ENCODE measurements at regions not wholly inside any gene's neighbourhood (a gene's known extent, or its start where the extent isn't known, plus 50 kb on each side); places are given as distances from the start of the nearest gene placed in this dataset.
A peak's percentile ranks its signal among the peaks of the same experiment; 100 is the strongest.

DNA sequence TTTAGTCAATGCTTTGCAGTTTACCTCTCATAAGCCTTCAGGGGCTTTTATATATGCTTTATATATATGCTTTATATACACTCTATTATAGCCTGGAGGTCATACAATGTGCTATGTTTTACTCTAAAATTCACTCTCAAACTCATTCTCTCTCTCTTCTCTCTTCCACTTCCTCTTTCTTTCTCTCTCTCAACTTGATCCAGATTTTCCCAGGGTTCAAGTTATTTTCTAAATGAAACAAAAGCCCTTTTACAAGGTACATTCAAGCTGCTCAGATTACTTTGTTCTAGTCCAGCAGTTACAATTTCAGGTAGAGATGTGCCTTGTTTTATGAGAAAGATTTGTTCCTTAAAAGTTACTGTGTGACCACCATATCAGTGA, 79.6 kb upstream of the ACP3 start:
- DNase-seq, result no peak

DNA sequence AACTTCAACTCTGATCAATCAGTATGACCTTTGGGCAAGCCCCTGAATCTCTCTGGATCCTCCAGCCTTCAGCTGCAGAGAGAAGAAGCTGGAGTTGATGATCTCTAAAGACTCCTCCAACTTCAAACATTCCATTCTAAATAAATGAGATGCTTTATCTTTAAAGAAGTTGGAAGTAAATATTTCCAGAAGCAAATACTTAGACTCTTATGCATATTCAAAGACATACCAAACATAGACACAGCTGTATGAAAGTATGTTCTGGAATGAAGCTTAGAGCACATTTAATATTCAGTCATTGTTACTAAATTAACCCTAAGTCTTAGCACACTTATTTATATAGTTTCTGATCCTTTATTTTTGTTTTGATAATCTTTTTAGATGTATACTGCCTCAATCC, 77.6 kb upstream of the ACP3 start:
- DNase-seq, result no peak

DNA sequence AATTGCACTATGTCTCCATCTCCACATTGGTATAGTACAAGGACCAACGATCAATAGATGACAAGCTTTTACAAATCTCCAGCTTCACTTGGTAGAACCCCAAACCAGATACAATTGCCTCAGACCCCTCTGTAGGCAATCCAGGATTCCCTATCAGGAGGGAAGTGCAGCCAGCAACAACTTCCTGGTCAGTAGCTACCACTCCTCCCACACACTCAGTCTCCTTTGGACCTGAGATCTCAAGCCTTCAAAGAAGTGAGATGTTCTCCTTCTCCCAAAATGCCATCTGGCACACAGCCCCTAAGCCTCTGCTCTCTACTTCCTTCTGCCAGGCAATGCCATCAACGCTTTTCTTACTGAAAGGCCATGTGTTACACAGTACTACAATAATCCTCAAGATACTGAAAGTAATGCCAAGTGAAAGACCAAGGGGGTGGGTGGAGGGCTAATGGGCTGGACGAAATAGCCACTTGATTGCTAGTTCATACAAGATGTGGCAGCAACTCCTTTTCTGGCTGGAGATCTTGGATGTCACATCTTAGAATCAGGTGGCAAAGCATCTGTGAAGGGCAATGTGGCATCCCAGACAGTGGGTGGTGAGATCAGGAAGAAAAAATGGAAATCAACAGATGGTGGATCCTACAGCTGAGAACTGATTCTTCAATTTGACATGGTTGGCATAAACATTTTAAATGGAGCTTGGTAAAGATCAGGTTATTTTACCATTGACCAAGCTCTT, 75.3 kb upstream of the ACP3 start:
- no peak for DNase-seq

DNA sequence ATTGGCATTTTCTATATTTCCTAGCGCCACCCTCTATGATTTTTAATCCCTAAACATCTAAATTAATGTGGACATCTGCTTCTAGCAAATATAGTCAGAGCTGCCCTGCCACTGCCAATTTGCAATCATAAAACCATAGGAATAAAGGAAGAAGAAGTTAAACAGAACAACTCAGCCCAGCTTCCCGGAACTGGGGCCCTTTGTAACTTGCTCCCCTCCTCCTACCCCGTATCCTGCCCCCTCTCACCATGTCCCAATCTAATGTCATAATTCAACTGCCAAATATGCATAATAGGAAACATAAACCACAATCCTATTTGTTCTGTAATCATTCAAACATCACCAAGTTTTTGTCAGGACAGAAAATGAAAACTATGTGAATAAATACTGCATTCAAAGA, 74.4 kb upstream of the ACP3 start:
- no peak for DNase-seq

DNA sequence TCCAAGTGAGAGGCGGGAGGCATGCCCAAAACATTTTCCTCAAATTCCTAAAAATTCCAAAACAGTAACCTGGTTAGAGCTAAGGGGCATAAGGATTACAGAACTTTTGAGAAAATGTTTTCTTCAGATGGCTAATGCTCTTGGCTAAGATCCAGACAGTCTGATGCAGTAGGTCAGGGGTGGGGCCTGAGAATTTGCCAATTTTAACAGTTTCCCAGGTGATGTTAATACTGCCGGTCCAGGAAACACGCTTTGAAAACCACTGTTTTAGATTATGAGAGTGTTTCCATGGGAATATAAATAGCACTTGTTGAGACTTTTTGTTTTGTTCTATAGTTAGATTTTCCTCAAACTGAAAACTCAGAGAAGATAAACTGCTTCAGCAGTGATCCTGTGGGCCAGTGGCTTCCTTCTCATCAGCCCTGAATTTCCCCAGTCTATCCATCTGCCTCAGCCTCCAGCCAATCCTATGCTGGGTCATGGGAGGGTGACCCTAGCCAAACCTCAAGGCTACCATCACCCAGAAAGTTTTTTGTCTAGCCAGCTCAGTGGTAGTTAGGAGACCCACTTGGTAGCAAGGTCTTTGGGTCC, 71.6 kb upstream of the ACP3 start:
- peak; percentile 67 for DNase-seq

DNA sequence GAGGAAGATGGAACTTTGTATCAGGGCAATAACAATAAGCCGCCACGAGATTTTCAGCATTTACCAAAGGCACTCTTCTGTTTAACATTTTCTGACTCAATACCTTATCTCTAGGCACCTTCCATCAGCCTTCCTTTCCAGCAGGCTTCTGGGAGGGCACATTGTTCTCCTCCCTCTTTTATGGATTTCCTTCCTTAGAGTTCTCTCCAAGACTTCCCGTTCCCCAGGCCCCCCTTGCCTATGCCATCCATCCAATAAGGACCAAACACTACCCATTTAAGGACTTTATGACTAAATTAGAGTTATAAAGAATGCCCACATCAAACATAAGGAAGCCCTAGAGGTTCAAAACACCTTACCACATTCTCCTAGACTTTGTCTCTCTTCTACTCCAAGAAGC, 71.0 kb upstream of the ACP3 start:
- DNase-seq, result no peak

DNA sequence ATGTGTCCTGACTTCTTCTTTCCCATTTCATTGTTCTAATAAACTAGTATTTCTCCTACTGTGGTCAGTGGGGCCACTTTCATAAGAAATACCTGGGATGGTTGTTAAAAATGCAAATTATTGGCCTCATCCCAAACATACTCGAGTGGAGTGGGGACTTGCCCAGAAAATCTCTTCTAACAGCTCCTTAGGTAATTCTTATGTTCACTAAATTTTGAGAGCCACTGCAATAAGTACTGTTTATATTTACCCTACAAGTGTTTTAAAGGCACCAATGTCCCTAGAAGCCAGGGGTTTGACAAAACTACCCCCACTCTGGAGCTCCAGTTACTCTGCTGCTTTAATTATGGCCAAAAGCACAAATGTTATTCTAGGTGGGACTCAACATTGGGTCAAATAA, 70.0 kb upstream of the ACP3 start:
- DNase-seq, result no peak

DNA sequence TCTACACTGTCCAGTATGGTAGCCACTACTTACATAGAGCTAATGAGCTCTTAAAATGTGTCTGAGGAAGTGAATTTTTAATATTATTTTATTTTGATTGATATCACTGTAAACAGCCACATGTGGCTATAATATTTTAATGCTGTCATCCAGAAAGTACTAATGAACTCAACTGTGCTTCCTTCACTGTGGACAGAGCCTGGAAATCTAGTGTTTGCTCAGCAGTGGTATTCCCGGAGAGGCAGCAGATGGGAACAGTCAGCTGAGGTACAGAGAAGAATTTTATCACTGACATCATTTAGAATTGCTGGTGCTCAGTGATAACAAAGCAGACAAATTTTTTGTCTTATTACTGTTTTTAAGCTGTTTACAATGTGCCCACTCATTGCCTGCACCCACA, 68.7 kb upstream of the ACP3 start:
- DNase-seq, result no peak

DNA sequence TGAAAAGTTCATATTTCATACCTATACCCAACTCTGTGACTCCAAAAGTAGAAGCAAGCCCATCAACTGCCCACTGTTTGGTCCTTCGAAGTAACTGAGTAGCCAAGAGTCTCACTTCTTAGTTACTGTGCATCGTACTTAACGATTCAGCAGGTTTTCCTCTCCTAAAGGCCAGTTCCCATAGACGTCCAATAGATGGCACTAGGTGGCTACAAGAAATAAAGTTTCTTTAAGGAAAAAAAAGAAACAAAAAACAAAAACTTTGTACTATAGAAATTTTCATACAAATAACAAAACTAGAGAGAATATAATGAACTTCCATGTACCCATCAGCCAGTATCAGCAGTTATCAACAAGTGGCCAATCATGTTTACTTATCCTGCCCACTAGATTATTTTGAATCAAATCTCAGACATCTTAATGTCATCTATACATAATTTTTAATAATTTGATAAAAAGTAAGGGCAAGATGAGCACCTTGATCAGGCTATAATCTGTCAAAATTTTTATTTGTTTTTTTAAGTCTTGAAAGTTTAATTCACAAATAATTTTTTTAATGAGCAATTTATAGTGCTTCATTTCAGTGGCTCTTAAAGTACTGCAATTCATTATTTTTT, 63.8 kb upstream of the ACP3 start:
- DNase-seq, result peak; percentile 70

DNA sequence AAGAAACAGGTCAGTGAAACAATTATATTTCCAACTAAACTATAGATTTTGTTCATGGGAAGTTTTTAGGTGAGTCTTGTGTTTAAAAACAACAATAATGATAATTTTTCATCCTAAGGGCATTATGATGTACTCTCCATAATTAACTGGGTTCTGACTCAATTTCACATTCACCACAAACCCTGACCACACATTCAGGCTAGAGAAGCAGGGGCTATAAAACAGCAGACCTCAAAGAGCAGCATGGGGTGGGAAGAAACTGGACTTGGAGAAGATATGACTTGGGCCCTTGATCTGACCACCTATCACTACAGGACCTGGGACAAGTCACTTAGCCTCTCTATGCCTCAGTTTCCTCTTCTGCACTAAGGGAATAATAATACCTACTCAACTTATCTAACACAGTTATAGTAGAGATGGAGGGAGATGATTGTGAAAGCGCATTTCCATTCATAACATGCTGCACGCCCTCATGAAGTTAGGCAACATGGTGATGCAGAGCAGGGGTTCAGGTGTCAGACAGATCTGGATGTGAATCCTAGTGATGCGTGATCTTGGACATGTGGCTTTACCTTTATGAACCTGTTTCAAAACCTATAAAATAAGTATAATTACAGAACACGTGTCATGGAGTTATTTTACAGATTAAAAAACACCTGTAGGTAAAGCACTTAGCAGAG, 63.0 kb upstream of the ACP3 start:
- DNase-seq, result no peak

DNA sequence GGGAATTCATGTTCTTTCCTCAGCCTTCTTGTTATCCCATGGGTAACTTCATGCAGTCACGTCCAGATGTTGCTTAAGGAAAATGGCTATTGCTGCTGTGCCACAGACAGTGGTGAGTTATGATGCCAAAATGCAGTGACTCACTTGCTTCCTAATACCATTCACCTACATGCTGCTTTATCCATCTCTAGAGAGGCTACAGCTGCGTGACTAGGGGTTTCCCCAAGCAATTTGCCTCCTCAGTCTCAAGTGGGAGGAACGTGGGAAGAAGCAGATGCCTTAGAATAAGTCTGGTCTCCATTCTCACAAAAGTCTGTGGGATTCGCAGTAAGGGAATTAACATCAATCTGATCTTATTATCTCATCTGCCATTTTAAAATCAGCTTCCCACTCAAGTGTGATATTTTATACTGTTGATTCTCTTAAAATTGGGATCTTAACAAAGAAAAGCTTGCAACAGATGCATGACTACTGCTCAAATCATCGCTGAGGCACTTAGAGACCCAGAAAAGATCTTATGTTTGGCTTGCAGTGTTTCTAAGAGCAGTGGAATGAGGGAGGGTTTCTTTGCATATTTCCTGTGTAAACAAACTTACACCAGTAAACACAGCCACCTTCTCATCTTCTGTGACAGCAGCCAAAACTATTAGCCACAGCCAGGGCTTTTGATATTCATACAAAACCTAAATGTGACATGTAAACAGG, 62.0 kb upstream of the ACP3 start:
- no peak for DNase-seq

DNA sequence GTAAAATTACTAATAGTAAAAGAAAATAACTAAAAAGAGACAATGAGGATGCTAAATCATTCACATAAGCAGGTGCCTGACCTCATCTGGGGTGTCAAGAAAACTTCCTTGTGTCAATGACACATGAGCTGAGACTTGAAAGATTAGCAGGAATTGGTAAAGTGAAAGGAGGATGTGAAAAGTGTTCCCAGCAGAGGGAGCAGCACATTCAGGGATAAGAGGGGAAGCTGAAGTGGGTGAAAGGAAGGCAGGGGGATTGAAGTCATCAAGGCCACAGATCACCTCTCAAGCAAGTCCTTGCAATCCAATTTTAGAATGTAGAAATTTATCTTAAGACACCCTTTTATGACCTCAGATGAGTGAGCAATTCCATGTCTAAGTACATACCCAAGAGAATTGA, 60.2 kb upstream of the ACP3 start:
- no peak for DNase-seq

DNA sequence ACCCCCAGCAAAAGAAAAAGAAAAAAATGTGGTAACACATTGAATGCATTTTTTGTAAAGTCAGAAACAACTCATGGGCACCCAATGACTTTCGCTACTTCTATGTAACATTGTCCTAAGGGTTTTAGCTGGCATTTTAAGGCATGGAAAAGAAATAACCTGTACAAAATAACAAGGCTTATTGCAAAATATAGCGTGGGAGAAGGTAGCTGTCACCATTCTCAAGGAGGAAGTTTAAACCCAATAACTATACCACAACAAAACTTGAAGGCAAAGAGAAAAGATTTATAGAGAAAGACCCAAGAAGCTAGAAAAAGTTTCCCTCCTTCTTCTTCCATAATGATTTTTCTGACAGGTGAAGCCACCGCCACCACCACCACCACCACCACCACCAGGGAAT, 55.7 kb upstream of the ACP3 start:
- no peak for DNase-seq

DNA sequence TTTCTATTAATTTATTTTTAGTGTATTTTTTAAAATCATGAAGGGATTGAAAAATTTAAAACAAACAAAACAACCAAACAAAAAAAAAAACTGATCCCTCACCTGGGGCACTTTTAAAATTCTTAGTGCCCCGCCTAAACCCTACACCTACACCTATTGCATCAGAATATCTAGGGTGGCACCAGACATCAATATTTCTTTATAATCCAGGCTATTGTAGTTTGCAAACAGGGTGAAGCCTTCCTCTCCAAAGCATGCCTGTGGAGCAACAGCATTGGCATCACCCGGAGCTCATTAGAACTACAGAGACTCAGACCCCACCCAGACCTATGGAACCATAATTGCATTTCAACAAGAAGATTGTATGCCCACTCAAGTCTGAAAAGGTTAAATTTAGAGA, 54.9 kb upstream of the ACP3 start:
- no peak for DNase-seq

DNA sequence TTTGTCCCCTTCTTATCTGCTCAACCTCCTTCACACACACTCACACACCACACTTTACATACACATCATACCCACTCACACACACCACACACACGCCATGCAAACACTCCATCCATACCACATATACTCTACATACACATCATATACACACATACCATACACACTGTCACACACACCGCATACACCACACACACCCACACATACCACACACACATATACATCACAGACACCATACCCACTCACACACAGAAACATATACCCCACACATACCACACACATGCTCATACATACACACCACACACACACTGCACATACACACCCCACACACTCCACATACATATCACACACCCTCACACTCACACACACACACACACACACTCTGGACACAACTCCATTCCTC, 54.3 kb upstream of the ACP3 start:
- DNase-seq, result no peak

DNA sequence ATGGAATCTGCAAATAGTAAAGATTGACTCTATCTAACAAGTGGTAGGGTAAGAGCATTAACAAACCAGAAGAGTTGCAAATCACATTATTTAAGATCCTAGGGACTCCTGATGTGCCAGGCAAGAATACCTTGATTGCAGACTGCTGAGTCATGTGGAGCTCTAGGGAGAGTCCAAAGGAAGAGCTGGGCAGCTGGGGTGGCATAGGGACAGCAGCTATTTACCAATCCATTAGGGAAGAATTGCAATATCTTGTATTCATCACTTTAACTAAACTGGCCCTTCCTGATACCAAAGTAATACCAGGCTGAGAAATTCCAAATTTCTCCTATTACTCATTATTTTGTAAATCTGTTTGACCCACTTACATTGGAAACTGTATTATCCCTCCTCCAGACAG, 52.2 kb upstream of the ACP3 start:
- DNase-seq, result no peak

DNA sequence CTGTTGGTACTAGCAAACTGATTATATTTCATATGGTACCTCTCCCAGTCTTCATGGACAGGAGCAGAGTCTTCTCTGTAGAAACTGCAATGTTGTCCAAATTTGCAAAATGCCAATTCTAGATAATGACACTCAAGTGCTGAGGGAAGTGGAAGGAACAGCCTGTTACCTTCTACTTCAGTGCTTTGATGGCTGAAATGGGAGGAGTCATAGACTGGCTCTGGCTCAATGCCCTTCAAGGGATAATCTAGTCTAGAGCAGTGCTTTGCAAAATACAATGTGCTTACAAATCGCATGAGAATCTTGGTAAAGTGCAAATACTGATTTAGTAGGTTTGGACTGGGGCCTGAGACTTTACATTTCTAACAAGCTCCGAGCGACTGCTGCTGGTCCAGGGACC, 51.7 kb upstream of the ACP3 start:
- no peak for DNase-seq

DNA sequence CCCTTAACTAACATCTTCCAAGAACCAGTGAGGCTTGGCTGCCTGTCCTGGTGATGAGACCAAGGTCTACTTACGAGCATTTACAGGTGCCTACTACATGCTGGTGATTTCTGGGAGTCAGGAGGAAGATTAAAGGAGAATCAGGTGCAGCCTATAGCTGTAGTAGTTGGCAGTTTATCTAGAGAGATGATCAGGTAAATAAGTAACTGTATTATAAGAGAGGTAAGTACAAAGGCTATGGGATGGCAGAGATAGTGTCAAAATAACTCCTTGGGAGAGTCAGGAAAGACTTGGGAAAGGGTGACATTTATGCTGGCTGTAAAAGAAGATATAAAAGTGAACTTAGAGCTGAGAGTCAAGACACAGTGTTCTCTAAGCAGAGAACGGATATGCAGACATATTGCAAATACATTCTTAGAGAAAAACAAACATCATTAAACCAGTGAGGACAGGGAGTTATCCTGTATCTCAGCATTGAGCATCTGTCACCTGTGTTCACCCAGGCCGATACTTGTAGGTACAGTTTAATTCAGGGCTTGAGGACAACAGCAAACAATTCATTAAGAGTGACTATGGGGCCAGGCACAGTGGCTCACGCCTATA, 49.7 kb upstream of the ACP3 start:
- no peak for DNase-seq

Measured in RPMI8226 (cell line).